ENCODE measurements at regions not wholly inside any gene's neighbourhood (a gene's known extent, or its start where the extent isn't known, plus 50 kb on each side); places are given as distances from the start of the nearest gene placed in this dataset.

DNA sequence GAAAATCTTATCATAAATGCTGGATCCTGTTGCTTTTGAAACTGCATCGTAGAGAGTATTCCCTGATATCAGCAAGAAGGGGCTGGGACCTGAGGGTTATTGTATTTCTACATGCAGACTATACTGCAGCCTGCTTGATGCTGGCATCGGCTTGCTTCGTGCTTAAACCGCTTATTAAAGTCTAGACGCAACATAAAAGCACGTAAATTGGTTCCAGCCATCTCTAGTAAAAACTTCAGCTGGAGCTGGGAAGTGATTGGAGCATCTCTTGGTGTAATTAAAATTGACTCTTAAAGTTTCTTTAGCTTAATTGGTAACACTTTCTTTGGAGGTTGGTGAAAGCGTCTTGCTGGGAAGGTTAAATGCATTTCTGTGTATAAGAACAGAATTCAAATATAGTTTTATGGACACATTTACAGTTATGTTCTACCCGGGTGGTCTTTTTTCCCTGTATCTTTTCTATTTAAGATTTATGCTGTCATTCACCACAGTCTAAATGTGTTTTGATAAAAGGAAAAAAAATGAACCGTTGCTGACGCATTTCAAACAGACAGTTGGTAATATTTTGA lies 139.0 kb upstream of the JAG1 start:
- H3K4me1 ChIP-seq (ENCODE audit: control insufficient read depth, insufficient read depth, low read length): no peaks in the 10 kb centered on the region
- H3K4me3 ChIP-seq: no peak overlapping the region
- ATAC-seq (no peak), FAIRE-seq (no peak), DNase-seq (ENCODE audit: low read depth, low spot score) (no peak)
- no peak overlapping the region for H2AFZ ChIP-seq (ENCODE audit: control insufficient read depth, low read depth, low read length)
- BruUV-seq (replicated peaks): no TSS peak
- RAD21 ChIA-PET (ENCODE audit: unreplicated experiment): no interaction called here
- SMC1A ChIA-PET (ENCODE audit: uncharacterized antibody, unreplicated experiment): no interaction called here
- no peaks in the 10 kb centered on the region; the same call in 2 of the 3 replicates for H3K9me3 ChIP-seq (replicated peaks; ENCODE audit: control insufficient read depth, insufficient read depth, low read length)
- TF ChIP-seq ATF7 (IDR thresholded peaks at IDR 0.05; ENCODE audit: low read depth) (no peak), RCOR1 (conservative IDR thresholded peaks at IDR 0.05; ENCODE audit: low read depth, low read length) (no peak), ZNF622 (IDR thresholded peaks at IDR 0.05) (no peak), EED (IDR thresholded peaks at IDR 0.05; ENCODE audit: low read depth) (no peak), MXI1 (IDR thresholded peaks at IDR 0.05; ENCODE audit: low read depth, low read length) (no peak)
- TF ChIP-seq, protein P1, sequence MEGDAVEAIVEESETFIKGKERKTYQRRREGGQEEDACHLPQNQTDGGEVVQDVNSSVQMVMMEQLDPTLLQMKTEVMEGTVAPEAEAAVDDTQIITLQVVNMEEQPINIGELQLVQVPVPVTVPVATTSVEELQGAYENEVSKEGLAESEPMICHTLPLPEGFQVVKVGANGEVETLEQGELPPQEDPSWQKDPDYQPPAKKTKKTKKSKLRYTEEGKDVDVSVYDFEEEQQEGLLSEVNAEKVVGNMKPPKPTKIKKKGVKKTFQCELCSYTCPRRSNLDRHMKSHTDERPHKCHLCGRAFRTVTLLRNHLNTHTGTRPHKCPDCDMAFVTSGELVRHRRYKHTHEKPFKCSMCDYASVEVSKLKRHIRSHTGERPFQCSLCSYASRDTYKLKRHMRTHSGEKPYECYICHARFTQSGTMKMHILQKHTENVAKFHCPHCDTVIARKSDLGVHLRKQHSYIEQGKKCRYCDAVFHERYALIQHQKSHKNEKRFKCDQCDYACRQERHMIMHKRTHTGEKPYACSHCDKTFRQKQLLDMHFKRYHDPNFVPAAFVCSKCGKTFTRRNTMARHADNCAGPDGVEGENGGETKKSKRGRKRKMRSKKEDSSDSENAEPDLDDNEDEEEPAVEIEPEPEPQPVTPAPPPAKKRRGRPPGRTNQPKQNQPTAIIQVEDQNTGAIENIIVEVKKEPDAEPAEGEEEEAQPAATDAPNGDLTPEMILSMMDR (IDR thresholded peaks at IDR 0.05 in 2 of 3, conservative IDR thresholded peaks at IDR 0.05 in 1 of 3; ENCODE audit: control insufficient read depth in 2 of 3, extremely low read depth in 1 of 3, insufficient read depth in 1 of 3, low read depth in 3 of 3, low read length in 3 of 3): no peak
- TF ChIP-seq, protein P2, sequence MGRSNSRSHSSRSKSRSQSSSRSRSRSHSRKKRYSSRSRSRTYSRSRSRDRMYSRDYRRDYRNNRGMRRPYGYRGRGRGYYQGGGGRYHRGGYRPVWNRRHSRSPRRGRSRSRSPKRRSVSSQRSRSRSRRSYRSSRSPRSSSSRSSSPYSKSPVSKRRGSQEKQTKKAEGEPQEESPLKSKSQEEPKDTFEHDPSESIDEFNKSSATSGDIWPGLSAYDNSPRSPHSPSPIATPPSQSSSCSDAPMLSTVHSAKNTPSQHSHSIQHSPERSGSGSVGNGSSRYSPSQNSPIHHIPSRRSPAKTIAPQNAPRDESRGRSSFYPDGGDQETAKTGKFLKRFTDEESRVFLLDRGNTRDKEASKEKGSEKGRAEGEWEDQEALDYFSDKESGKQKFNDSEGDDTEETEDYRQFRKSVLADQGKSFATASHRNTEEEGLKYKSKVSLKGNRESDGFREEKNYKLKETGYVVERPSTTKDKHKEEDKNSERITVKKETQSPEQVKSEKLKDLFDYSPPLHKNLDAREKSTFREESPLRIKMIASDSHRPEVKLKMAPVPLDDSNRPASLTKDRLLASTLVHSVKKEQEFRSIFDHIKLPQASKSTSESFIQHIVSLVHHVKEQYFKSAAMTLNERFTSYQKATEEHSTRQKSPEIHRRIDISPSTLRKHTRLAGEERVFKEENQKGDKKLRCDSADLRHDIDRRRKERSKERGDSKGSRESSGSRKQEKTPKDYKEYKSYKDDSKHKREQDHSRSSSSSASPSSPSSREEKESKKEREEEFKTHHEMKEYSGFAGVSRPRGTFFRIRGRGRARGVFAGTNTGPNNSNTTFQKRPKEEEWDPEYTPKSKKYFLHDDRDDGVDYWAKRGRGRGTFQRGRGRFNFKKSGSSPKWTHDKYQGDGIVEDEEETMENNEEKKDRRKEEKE (IDR thresholded peaks at IDR 0.05): no peak
- in situ Hi-C loops (cut with MboI) (no loop called here), intact Hi-C loops (cut with micrococcal nuclease; ENCODE audit: unreplicated experiment) (no loop called here)
- WGBS (ENCODE audit: insufficient coverage, insufficient replicate concordance, low lambda C conversion rate, missing lambda C conversion rate): 39% methylated on average over 10 of the region's 10 CpGs
- H3K27ac ChIP-seq (ENCODE audit: control insufficient read depth, insufficient read depth): no peak overlapping the region
- H3K36me3 ChIP-seq (ENCODE audit: control insufficient read depth in 2 of 2, insufficient read depth in 2 of 2, low read length in 1 of 2): no peaks in the 10 kb centered on the region
- 0 out of 4 replicates have a peak, but pooled peaks cover 0 to 1% of the 10 kb centered on the region in 2 experiments for H3K27me3 ChIP-seq (replicated peaks in 1 of 2; ENCODE audit: control insufficient read depth in 2 of 2, insufficient read depth in 2 of 2, low read length in 1 of 2)
- CTCF ChIA-PET: no interaction called here
- H4K20me1 ChIP-seq (ENCODE audit: control insufficient read depth, insufficient read depth): no peaks in the 10 kb centered on the region
- no peaks in the 10 kb centered on the region for H3K79me2 ChIP-seq (ENCODE audit: control insufficient read depth, insufficient read depth, low read length)
- H3K9ac ChIP-seq (ENCODE audit: control insufficient read depth, insufficient read depth, low read length): no peak overlapping the region
- no peak overlapping the region for H3K4me2 ChIP-seq (ENCODE audit: control insufficient read depth, insufficient read depth)
- POLR2A ChIA-PET: no interaction called here

Data from GM12878 (cell line).